HG02885 (cell line): ENCODE measurements at regions not wholly inside any gene's neighbourhood (a gene's known extent, or its start where the extent isn't known, plus 50 kb on each side); places are given as distances from the start of the nearest gene placed in this dataset.
"Not testable (repeated sequence)": the region's sequence is repeated elsewhere in the genome, so short reads cannot be mapped to it uniquely, and the experiment has no call there.

Experiments
- ATAC-seq: cut with Tn5 transposase; IDR thresholded peaks from one replicate; pipeline ENCODE4 v1.9.1; 2021; ENCODE audit warnings: mild to moderate bottlenecking; ENCODE audit not compliant: unreplicated experiment, poor library complexity

DNA sequence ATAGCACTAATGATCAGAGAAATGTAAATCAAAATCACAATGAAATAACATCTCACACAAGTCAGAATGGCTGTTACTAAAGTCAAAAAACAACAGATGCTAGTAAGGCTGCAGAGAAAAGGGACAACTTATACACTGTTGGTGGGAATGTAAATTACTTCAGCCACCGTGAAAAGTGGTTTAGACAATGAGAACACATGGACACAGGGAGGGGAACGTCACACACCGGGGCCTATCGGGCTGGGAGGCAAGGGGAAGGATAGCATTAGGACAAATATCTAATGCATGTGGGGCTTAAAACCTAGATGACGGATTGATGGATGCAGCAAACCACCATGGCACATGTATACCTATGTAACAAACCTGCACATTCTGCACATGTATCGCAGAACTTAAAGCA, 602.0 kb downstream of the SATB2 start:
- not testable (repeated sequence) for ATAC-seq

DNA sequence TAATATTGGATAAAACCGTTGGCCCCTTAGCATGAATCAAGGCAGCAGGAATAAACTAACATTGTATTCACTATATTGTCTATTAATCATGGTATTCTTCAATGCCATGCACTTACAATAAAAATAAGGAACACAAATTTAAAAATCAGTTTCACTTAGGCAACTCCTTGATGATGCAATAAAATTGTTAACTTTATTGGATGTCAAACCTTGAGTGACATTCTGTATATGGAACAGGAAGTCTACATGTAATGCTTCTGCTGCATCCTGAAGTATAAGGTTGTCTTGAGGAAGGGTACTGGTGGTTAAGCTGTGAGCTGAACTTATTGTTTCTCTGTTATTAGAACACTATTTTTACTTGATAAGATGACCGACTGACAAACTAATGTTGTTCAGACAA, 605.5 kb downstream of the SATB2 start:
- ATAC-seq, result no peak

DNA sequence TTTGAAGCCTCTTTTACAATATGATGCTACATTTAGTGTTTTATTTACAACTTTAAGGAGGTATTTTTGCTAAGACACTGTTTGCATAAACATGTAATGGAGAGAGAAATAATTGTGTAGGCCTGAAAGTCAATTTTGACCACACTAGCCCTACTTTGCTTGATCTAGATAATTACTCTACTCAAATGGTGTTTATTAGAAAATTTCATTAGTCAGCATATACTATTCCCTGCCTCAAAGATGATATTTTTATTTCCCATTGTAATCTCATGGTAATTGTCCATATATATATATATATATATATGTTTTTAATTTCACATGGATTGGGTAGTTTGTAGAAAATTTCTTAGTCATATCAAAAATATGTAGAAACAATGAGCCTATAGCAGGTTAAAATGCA, 632.2 kb downstream of the SATB2 start:
- ATAC-seq, result no peak

DNA sequence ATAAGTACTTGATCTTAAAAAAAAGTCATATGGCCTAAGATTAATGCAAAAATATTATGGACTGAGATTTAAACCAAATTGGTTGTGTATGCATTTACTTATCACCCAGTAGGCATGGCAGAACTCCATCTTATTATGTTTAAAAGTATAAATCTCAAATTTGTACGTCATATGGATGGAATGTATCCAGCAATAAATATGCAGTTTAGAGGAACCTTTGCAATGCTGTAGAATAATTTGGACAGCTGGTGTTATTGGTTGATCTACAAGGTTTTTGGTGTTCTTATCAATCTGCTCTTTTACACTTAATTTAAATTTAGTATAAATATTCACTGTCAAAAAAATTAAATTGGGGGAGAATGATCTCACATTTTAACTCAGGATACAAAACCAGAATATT, 640.2 kb downstream of the SATB2 start:
- no peak for ATAC-seq

DNA sequence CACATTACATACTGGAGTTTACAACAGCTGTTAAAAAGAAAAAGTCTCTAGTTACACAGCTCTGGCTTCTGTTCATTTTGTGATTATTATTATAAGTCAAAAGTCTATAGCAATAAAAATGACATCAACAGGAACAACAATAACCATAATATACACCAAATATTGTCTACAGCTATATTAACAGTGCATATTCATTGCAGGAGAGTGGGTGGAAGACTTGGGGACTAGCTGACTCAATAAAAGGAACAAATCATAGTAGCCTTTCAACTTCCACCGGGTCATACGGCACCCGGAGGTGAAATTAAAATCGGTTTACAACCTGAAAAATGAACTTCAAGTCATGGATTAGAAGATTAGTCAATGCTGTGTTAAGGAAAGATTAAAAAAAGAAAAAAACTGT, 642.1 kb downstream of the SATB2 start:
- no peak for ATAC-seq

DNA sequence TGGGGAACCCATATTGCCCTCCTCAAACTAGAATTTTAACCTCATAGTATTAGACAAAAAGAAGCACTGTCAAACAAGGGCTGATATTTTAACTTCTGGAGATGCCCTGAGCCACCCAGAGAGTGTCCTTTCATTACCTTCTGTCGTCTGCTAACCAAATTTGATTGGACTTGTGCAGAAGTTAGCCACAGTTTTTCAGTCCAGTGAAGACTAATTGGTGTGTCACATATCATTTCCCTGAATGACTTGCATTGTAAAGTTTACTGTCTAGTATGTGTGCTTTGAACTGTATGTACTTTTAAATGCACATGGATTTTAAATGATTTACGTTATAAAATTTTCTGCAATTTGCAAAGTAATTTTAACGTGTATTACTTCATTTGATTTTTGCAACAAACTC, 646.5 kb downstream of the SATB2 start:
- ATAC-seq, result no peak

DNA sequence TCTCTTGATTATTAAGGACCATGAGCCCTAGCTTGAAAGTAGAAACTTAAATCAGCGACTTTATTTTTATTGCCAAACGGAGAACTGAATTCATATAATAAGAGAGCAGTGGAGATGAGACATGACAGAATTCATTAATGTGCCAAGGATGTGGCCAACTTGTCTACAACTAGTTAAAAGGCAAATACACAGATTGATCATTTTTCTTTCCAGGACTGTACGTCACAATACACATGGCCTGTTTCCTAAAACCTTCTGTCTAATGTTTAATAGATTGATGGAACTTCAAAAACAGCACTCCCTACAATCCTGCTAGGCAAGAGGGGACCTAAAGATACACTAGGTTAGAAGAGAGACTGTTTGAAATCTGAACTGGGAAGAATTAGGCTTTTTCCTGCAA, 647.8 kb downstream of the SATB2 start:
- no peak for ATAC-seq

DNA sequence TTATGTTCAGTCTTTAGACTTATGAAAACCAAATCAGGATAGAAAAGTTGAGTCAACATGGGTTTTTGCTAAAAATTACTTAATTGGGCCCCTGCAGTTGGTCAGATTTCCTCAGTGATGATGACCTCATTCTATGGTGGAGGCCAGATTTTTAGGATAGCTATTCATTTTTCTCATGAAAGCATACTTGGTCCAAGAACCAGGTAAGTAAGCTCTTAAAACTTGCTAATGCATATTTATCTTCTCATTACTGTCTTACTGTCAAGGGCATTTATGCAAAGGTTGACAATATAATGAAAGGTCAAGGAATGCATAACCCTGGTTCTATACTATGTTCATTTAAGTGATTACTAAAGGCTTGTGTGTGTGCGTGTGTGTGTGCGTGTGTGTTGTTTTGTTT, 650.6 kb downstream of the SATB2 start:
- ATAC-seq, result no peak

DNA sequence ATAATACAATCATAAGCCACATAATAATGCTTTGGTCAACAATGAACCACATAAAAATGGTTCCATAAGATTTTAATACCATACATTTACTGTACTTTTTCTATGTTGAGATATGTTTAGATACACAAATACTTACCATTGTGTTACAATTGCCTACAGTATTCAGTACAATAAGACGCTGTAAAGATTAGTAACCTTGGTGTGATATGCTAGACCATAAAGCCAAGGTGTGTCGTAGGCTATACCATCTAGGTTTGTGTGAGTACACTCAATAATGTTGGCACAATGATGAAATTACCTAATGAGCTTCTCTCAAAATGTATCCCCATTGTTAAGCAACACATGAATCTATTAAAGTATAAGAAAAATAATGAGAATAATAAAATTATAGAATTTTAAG, 662.3 kb downstream of the SATB2 start:
- ATAC-seq, result no peak

DNA sequence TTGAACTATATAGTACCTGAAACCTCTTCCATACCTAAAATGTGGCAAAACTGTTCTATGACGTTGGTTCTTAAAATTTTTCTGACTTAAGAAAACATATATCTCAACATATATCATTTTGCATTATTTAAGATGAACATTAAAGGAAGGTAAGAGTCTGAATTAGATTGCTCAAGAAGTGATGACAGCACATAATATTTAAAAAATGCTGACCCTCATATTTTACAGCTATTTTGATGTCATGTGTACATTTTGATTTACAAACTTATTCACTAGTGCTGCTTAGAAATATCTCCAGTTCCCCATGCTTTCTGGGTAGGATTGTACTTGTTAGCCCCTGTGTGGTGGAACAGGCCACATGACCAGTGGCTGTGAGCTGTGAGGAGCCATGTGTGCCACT, 666.1 kb downstream of the SATB2 start:
- ATAC-seq, result no peak

DNA sequence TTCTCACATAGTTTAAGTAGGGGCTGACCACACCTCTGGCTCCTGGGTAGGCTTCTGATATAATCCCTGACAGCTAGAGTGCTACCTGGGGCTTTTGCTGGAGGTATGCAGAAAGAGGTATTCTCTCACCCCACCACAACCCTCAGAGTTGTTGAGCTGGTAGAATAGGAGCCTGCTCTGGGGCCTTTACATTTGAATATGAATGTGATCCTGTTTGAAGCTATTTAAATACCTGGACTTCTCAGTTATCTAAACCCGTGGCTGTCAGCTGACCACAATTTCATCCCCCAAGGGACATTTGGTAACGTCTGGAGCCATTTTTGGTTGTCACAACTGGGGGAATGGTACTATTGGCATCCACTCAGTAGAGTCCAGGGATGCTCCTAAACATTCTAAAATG, 669.1 kb downstream of the SATB2 start:
- no peak for ATAC-seq

DNA sequence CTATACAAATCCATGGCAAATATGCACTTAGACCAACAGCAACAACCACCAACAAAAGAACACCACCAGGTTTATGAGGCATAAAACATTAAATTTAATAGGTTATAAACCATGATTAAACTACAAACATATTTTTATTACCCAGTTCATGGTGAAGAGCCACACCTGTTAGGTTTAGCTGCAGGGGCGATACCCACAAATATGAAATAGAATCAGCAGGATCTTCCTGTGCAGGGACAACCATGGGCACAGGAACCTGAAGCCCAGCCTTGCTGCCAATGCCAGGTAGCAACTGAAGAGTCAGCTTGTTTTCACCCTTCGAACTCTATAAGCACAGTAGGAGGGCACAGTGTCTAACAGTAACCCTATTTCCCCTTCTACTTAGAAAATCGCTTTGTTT, 675.0 kb downstream of the SATB2 start:
- ATAC-seq, result no peak

DNA sequence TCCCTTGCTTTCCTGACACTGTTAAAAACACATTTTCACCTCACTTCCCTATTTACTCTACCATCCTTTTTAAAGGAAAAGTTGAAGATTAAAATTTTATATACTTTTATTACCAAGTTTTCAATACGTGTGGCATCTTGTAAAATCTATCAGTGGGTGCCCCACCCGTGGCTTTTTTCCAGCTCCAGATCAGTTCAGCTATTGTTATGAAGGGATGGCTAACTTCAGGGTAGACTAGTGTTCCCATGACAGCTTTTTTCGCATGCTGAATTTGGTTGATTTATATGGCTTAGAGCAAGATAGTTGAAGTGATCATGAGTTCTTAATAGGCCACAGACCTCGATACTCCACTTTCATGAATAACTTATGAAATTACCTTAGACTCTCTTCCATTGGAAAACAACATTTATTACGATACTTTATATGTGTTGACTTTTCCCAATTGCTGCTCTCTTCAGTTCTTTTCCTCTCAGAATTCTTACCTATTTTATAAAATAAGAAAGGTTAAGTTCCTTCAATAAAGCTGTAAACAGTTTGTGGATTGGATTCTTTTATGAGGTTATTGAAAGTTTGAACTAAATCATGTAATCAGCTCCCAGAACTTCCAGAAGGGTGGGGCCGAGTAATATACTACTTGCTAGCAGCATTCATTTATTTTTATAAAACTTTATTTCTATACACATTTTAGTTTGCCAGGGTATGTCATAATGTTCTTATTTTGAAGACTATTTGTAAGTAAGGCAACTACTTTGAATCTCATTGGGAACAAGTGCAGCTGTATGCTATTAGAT, 680.9 kb downstream of the SATB2 start:
- no peak for ATAC-seq

DNA sequence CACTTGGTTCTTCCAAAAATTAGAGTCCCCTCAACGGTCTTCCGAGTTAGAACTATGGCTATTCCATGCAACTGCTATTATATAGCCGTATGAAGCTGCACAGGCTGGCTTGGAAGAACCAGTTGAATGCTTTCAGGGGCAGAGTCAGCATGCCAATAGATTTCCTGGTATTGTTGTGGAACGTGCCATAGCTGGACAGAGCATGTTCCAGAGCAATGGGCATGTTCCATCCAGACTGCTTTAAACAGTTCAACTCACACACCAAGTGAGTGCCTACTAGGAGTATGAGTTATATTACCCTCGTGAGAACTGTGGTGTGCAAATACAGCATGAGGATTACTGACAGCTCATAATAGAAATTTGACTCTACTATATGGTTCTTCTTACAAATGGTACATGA, 682.0 kb downstream of the SATB2 start:
- no peak for ATAC-seq

DNA sequence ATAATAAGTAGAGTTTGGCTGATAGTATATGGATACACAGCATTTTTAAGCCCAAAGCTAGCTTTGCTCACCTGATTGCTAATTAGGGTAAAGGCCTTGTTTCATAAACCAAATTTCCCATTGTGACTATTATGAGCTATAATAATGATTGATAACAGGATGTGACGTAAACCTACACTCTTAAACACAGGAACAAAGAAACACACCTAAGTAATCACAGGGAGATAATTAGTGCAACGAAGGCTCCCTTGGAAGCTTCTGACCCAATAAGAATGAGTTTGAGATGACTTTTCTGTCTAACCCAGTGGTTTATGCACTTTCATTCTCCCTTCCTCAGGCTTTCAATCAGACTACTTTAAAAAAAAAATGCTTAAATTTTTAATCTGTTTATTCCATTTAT, 683.2 kb downstream of the SATB2 start:
- no peak for ATAC-seq

DNA sequence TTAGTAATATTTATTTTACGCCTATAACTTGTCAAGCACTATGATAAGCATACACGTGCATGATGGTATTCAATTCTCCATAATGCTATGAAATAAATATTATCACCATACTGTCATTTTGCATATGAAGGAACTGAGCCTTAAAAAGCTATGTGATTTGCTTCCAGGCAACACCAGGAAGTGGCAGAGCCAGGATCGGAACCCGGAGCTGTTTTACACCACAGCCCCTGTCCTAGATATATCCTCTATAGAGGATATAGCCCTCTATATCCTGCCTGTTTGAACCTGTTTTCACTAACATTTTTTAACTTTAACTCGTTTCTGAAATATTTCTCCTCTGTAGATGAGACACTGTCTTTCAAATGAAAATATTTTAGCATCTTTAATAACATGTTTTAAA, 690.0 kb downstream of the SATB2 start:
- ATAC-seq, result no peak

DNA sequence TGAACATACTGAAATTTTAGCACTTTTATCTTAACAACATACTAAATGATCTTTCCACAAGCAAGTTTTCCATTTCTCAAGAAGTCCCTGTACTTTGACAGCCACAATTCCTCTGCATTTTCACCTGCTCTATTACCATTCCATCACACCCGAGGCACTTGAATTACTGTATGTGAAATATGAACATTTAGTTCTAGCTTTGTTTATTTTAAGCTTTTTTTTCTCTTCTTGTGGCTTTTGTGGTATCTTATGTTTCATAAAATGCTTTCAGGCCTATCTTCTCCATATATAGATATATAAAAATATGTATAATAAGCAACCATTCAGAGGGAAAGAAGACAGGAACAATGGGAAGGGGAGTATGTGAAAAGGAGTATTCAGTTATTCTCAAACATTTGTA, 693.9 kb downstream of the SATB2 start:
- ATAC-seq, result no peak

DNA sequence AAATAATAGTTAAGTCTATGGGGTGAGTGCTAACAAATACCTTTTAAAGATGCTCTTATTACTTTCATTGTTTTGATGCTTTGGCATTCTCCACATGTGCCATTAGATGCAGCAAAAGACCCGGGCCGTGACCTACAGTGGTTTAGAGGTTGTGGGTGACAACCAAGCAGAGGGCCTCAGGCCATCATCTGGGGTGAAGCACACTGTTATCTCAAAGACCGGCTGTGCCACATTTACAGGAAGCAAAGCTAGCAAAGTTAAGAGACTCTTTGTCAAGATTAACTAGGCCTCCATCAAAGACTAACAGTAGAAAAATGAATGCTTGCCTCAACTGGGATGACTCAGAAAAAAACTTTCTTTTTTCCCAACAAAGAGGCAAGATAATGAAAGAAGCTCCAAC, 695.3 kb downstream of the SATB2 start:
- ATAC-seq, result no peak

DNA sequence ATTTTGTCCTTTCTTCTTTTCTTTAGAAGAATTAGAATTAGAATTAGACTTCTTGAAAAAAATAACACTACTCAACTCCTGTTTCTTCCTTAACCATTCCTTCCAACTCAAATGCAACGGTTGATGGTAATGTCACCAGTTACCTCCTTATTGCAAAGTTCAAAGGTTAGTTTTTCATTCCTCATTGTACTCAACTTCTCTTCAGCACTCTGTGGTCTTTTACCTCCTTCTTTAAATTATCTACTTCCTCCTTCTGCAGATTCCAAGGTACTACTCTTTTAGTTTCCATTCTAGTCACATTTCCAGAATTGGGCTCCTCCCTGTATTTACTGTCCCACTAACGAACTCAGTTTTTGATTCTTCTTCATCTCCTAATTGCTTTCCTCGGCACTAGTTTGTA, 700.7 kb downstream of the SATB2 start:
- no peak for ATAC-seq

DNA sequence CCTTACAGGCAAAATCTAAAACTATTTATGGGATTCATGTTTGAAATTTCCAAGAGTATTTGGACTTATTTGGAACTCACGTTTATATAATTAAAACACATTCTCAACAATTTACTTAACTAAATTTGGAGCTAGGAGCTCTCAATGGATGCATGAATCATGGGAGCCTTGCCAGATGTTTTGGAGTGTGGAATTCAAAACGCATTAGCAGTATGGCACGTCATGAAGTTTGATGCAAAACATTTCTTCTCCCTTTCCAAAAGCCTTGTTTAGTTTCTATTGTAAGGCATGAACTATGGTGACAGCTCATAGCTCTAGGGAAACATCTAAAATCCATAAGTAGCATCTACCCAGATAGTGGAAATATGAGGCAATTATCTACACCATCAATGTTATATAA, 701.6 kb downstream of the SATB2 start:
- ATAC-seq, result no peak

DNA sequence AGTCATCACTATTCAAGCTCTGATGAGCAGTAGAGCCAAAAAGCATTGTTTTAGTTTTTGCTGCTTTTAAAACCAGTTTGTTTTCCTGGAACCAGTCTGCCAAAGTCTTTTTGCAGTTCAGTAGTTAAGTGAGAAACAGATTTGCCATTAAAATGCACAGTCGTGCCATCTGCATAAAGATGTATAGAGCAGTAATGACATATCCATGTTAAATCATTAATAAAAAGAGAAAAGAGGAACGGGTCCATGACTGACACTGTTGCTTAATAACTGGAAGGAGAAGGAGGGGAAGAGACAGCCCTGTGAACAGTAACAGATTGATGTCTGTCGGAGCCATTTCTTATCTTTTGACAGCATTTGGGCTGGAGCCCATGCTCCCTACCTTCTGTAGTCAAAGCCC, 704.6 kb downstream of the SATB2 start:
- ATAC-seq, result no peak

DNA sequence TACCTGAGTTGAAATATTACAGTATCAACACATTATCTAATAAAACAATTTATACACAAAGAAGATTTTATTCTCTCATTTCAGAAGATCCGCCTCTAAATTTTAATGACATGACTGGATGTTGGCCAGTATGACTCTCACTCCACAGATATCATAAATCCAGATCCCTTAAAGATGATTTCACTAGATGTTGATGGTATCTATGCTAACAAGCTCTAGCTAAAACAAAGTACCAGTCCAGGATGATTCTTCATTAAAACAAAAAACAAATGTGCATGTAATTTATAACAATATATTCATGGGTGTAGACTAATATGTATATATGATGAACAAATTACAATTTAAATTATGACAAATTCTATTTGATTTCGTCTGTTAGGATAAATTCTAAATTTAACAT, 708.4 kb downstream of the SATB2 start:
- ATAC-seq, result no peak
